ENCODE measurements at regions not wholly inside any gene's neighbourhood (a gene's known extent, or its start where the extent isn't known, plus 50 kb on each side); places are given as distances from the start of the nearest gene placed in this dataset.

GRCh38 chr18:3380384-3380961 lies 69.5 kb upstream of the TGIF1 start:
- no peak overlapping the region for H3K4me3 ChIP-seq (replicated peaks in 1 of 2; ENCODE audit: low read depth in 2 of 2, low read length in 2 of 2)
- DNase-seq (ENCODE audit: low read depth in 2 of 2), result peak; percentile 54 to 86
- TF ChIP-seq, protein P1, sequence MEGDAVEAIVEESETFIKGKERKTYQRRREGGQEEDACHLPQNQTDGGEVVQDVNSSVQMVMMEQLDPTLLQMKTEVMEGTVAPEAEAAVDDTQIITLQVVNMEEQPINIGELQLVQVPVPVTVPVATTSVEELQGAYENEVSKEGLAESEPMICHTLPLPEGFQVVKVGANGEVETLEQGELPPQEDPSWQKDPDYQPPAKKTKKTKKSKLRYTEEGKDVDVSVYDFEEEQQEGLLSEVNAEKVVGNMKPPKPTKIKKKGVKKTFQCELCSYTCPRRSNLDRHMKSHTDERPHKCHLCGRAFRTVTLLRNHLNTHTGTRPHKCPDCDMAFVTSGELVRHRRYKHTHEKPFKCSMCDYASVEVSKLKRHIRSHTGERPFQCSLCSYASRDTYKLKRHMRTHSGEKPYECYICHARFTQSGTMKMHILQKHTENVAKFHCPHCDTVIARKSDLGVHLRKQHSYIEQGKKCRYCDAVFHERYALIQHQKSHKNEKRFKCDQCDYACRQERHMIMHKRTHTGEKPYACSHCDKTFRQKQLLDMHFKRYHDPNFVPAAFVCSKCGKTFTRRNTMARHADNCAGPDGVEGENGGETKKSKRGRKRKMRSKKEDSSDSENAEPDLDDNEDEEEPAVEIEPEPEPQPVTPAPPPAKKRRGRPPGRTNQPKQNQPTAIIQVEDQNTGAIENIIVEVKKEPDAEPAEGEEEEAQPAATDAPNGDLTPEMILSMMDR (IDR thresholded peaks at IDR 0.05; ENCODE audit: low read depth, low read length), result peak; percentile 28

- peak; percentile 9 to 12 for DNase-seq (ENCODE audit: low read depth in 2 of 2)
- TF ChIP-seq, protein P1 (IDR thresholded peaks at IDR 0.05; ENCODE audit: low read depth, low read length), result no peak
- no peak overlapping the region for H3K4me3 ChIP-seq (replicated peaks in 1 of 2; ENCODE audit: low read depth in 2 of 2, low read length in 2 of 2)
Observed at GRCh38 chr18:3383381-3383915, 66.5 kb upstream of the TGIF1 start.

GRCh38 chr18:3384664-3385563 lies 65.1 kb upstream of the TGIF1 start:
- DNase-seq (ENCODE audit: low read depth in 2 of 2), result no peak
- H3K4me3 ChIP-seq (replicated peaks in 1 of 2; ENCODE audit: low read depth in 2 of 2, low read length in 2 of 2), result no peak overlapping the region
- TF ChIP-seq, protein P1 (IDR thresholded peaks at IDR 0.05; ENCODE audit: low read depth, low read length), result no peak

DNA sequence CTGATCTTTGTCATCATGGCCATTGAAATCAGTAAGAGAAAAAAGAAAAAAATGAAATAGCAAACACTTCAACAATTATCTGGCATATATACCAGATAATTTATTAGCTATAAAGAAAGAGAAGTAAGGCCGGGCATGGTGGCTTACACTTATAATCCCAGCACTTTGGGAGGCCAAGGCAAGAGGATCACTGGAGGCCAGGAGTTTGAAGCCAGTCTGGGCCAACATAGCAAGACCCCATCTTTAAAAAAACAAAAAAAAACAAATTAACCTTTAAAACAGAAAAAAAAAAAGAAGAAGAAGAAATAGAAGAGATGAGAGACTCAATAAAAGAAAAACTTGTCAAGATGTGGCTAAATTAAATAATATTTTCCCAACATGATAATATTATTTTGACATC lies 61.6 kb upstream of the TGIF1 start:
- H3K4me3 ChIP-seq (replicated peaks in 1 of 2; ENCODE audit: low read depth in 2 of 2, low read length in 2 of 2), result no peak overlapping the region
- DNase-seq (ENCODE audit: low read depth in 2 of 2), result no peak
- TF ChIP-seq, protein P1 (IDR thresholded peaks at IDR 0.05; ENCODE audit: low read depth, low read length), result no peak

- TF ChIP-seq, protein P1 (IDR thresholded peaks at IDR 0.05; ENCODE audit: low read depth, low read length), result no peak
- no peak overlapping the region for H3K4me3 ChIP-seq (replicated peaks in 1 of 2; ENCODE audit: low read depth in 2 of 2, low read length in 2 of 2)
- DNase-seq (ENCODE audit: low read depth in 2 of 2), result no peak
Observed at GRCh38 chr18:3388980-3389379, 61.0 kb upstream of the TGIF1 start.

GRCh38 chr18:3389977-3390376 lies 60.0 kb upstream of the TGIF1 start:
- no peak overlapping the region for H3K4me3 ChIP-seq (replicated peaks in 1 of 2; ENCODE audit: low read depth in 2 of 2, low read length in 2 of 2)
- TF ChIP-seq, protein P1 (IDR thresholded peaks at IDR 0.05; ENCODE audit: low read depth, low read length), result no peak
- DNase-seq (ENCODE audit: low read depth in 2 of 2), result no peak
